ENCODE measurements at regions not wholly inside any gene's neighbourhood (a gene's known extent, or its start where the extent isn't known, plus 50 kb on each side); places are given as distances from the start of the nearest gene placed in this dataset.

GRCh38 chr6:137798261-137798660 lies 68.8 kb upstream of the TNFAIP3 start:
- Histone ChIP-seq H3K4me1 (no peaks in the 10 kb centered on the region), H3K36me3 (ENCODE audit: low read depth, missing control alignments) (no peaks in the 10 kb centered on the region), H3K27ac (no peak overlapping the region), H3K27me3 (no peaks in the 10 kb centered on the region), H3K4me3 (no peak overlapping the region), H3K9me3 (no peaks in the 10 kb centered on the region)
- DNase-seq: no peak
- TF ChIP-seq CTCF (IDR thresholded peaks at IDR 0.05): no peak
- WGBS, 2 donors: 73 to 84% methylated on average over 3 of the region's 3 CpGs
- intact Hi-C loops (cut with DNase I; ENCODE audit: low total_unique reads): no loop called here

- Histone ChIP-seq H3K27ac (no peak overlapping the region), H3K36me3 (ENCODE audit: low read depth, missing control alignments) (no peaks in the 10 kb centered on the region), H3K4me1 (peaks cover under 1% of the 10 kb centered on the region), H3K9me3 (no peaks in the 10 kb centered on the region), H3K4me3 (no peak overlapping the region), H3K27me3 (no peaks in the 10 kb centered on the region)
- no peak for TF ChIP-seq POLR2A (IDR thresholded peaks at IDR 0.05)
- TF ChIP-seq CTCF (IDR thresholded peaks at IDR 0.05): no peak
- WGBS, 2 donors: 82 to 91% methylated on average over 3 of the region's 3 CpGs
- DNase-seq: no peak
- intact Hi-C loops (cut with DNase I; ENCODE audit: low total_unique reads): no loop called here
Measured at GRCh38 chr6:137798846-137799245, 68.2 kb upstream of the TNFAIP3 start.

- intact Hi-C loops (cut with DNase I; ENCODE audit: low total_unique reads): loop anchor here (10.0 kb wide), 1 partner anchor 65 kb away; the partner anchor contains the start of gene TNFAIP3
- no peak overlapping the region for H3K4me3 ChIP-seq
- DNase-seq: peak; percentile 80
- H3K27me3 ChIP-seq: no peaks in the 10 kb centered on the region
- peaks cover 13% of the 10 kb centered on the region for H3K4me1 ChIP-seq
- no peaks in the 10 kb centered on the region for H3K9me3 ChIP-seq
- 95 to 98% methylated on average over 3 of the region's 3 CpGs for WGBS, 2 donors
- H3K27ac ChIP-seq: no peak overlapping the region
- no peaks in the 10 kb centered on the region for H3K36me3 ChIP-seq (ENCODE audit: low read depth, missing control alignments)
- TF ChIP-seq POLR2A (IDR thresholded peaks at IDR 0.05): no peak
- peak; percentile 48 to 67 (median 63) for TF ChIP-seq CTCF (IDR thresholded peaks at IDR 0.05)
Measured at GRCh38 chr6:137799950-137800568, 67.0 kb upstream of the TNFAIP3 start.

GRCh38 chr6:137800762-137801161 lies 66.3 kb upstream of the TNFAIP3 start:
- H3K4me3 ChIP-seq: no peak overlapping the region
- 93 to 97% methylated on average over 2 of the region's 2 CpGs for WGBS, 2 donors
- H3K9me3 ChIP-seq: no peaks in the 10 kb centered on the region
- H3K36me3 ChIP-seq (ENCODE audit: low read depth, missing control alignments): no peaks in the 10 kb centered on the region
- peaks cover 20% of the 10 kb centered on the region for H3K4me1 ChIP-seq
- DNase-seq: no peak
- intact Hi-C loops (cut with DNase I; ENCODE audit: low total_unique reads): loop anchor here (10.0 kb wide), 1 partner anchor 64 kb away; the partner anchor contains the start of gene TNFAIP3
- no peak overlapping the region for H3K27ac ChIP-seq
- TF ChIP-seq POLR2A (IDR thresholded peaks at IDR 0.05): no peak
- TF ChIP-seq CTCF (IDR thresholded peaks at IDR 0.05): no peak
- no peaks in the 10 kb centered on the region for H3K27me3 ChIP-seq
